H1 (cell line): ENCODE measurements at regions not wholly inside any gene's neighbourhood (a gene's known extent, or its start where the extent isn't known, plus 50 kb on each side); places are given as distances from the start of the nearest gene placed in this dataset.

Experiments used
- ASH2L ChIP-seq: fragments of 200-600, 300-600 bp; sonication (generic); IDR thresholded peaks from one replicate; pipeline ENCODE4 v1.7.1; 2017; ENCODE audit warnings: low read length
- BRCA1 ChIP-seq: IDR thresholded peaks from 2 replicates; pipeline ENCODE4 v1.6.1; 2012; ENCODE audit warnings: low read depth, low read length, improper control_type of control experiment
- KDM1A ChIP-seq: fragments of 200-600, 300-600 bp; sonication (generic); IDR thresholded peaks from 2 replicates; pipeline ENCODE4 v1.7.1; 2016; ENCODE audit warnings: mild to moderate bottlenecking, low read length, borderline replicate concordance
- NANOG ChIP-seq: IDR thresholded peaks from 2 replicates; pipeline ENCODE4 v1.6.1; 2011; ENCODE audit warnings: low read length, low read depth, mild to moderate bottlenecking, inconsistent platforms; ENCODE audit not compliant: insufficient read depth, poor library complexity, severe bottlenecking
- POLR2AphosphoS5 ChIP-seq: IDR thresholded peaks from 2 replicates; pipeline ENCODE4 v1.6.1; 2011; ENCODE audit warnings: low read depth, low read length
- RAD21 ChIP-seq, 2 experiments: IDR thresholded peaks in 1 of 2; conservative IDR thresholded peaks in 1 of 2; 2 replicates each; pipeline ENCODE4 v1.6.1; 2011; ENCODE audit warnings: low read depth in 2 of 2, low read length in 2 of 2, improper control_type of control experiment in 1 of 2, inconsistent platforms in 1 of 2, mild to moderate bottlenecking in 1 of 2, moderate library complexity in 1 of 2
- SIN3A ChIP-seq, 2 experiments: IDR thresholded peaks in 1 of 2; conservative IDR thresholded peaks in 1 of 2; 2 replicates each; pipeline ENCODE4 v1.6.1; 2011 to 2012; ENCODE audit warnings: low read length in 2 of 2, improper control_type of control experiment in 1 of 2, low read depth in 1 of 2, mild to moderate bottlenecking in 1 of 2
- TF ChIP-seq, protein P1 (sequence below): fragments of 300-600 bp; sonication (generic); IDR thresholded peaks from 2 replicates; pipeline ENCODE4 v1.7.1; 2012; ENCODE audit warnings: low read length, moderate library complexity, mild to moderate bottlenecking, inconsistent platforms; ENCODE audit not compliant: insufficient replicate concordance
- TF ChIP-seq, protein P2 (sequence below): IDR thresholded peaks from 2 replicates; pipeline ENCODE4 v1.6.1; 2012; ENCODE audit warnings: inconsistent platforms

DNA sequence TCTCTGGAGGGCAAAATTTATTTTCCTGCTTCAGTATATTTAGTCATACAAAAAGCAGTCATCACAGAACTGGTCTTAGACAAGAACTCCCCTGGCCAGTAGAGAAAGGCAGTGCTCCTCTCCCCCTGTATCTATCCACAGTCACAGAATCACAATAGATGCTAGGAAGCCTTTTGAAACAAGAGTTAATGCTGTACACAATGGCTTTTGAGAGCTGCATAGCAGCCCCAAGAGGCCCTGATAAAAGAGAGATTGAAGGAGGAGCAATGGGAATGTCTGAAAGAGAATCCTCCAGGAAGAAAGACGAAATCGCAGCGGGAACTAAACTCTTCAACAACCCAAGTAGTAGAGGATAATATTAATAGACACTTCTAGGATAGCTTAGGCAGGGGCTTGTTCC is 330.2 kb downstream of the RBM43 start (continued):
- TF ChIP-seq, protein P1, sequence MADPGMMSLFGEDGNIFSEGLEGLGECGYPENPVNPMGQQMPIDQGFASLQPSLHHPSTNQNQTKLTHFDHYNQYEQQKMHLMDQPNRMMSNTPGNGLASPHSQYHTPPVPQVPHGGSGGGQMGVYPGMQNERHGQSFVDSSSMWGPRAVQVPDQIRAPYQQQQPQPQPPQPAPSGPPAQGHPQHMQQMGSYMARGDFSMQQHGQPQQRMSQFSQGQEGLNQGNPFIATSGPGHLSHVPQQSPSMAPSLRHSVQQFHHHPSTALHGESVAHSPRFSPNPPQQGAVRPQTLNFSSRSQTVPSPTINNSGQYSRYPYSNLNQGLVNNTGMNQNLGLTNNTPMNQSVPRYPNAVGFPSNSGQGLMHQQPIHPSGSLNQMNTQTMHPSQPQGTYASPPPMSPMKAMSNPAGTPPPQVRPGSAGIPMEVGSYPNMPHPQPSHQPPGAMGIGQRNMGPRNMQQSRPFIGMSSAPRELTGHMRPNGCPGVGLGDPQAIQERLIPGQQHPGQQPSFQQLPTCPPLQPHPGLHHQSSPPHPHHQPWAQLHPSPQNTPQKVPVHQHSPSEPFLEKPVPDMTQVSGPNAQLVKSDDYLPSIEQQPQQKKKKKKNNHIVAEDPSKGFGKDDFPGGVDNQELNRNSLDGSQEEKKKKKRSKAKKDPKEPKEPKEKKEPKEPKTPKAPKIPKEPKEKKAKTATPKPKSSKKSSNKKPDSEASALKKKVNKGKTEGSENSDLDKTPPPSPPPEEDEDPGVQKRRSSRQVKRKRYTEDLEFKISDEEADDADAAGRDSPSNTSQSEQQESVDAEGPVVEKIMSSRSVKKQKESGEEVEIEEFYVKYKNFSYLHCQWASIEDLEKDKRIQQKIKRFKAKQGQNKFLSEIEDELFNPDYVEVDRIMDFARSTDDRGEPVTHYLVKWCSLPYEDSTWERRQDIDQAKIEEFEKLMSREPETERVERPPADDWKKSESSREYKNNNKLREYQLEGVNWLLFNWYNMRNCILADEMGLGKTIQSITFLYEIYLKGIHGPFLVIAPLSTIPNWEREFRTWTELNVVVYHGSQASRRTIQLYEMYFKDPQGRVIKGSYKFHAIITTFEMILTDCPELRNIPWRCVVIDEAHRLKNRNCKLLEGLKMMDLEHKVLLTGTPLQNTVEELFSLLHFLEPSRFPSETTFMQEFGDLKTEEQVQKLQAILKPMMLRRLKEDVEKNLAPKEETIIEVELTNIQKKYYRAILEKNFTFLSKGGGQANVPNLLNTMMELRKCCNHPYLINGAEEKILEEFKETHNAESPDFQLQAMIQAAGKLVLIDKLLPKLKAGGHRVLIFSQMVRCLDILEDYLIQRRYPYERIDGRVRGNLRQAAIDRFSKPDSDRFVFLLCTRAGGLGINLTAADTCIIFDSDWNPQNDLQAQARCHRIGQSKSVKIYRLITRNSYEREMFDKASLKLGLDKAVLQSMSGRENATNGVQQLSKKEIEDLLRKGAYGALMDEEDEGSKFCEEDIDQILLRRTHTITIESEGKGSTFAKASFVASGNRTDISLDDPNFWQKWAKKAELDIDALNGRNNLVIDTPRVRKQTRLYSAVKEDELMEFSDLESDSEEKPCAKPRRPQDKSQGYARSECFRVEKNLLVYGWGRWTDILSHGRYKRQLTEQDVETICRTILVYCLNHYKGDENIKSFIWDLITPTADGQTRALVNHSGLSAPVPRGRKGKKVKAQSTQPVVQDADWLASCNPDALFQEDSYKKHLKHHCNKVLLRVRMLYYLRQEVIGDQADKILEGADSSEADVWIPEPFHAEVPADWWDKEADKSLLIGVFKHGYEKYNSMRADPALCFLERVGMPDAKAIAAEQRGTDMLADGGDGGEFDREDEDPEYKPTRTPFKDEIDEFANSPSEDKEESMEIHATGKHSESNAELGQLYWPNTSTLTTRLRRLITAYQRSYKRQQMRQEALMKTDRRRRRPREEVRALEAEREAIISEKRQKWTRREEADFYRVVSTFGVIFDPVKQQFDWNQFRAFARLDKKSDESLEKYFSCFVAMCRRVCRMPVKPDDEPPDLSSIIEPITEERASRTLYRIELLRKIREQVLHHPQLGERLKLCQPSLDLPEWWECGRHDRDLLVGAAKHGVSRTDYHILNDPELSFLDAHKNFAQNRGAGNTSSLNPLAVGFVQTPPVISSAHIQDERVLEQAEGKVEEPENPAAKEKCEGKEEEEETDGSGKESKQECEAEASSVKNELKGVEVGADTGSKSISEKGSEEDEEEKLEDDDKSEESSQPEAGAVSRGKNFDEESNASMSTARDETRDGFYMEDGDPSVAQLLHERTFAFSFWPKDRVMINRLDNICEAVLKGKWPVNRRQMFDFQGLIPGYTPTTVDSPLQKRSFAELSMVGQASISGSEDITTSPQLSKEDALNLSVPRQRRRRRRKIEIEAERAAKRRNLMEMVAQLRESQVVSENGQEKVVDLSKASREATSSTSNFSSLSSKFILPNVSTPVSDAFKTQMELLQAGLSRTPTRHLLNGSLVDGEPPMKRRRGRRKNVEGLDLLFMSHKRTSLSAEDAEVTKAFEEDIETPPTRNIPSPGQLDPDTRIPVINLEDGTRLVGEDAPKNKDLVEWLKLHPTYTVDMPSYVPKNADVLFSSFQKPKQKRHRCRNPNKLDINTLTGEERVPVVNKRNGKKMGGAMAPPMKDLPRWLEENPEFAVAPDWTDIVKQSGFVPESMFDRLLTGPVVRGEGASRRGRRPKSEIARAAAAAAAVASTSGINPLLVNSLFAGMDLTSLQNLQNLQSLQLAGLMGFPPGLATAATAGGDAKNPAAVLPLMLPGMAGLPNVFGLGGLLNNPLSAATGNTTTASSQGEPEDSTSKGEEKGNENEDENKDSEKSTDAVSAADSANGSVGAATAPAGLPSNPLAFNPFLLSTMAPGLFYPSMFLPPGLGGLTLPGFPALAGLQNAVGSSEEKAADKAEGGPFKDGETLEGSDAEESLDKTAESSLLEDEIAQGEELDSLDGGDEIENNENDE, result no peak
- TF ChIP-seq SIN3A (conservative IDR thresholded peaks at IDR 0.05 in 1 of 2, IDR thresholded peaks at IDR 0.05 in 1 of 2; ENCODE audit: low read depth in 1 of 2, low read length in 2 of 2) (no peak), POLR2AphosphoS5 (no peak), KDM1A (no peak), ASH2L (no peak), BRCA1 (no peak), RAD21 (IDR thresholded peaks at IDR 0.05 in 1 of 2, conservative IDR thresholded peaks at IDR 0.05 in 1 of 2; ENCODE audit: low read depth in 2 of 2, low read length in 2 of 2) (no peak), NANOG (no peak)
- TF ChIP-seq, protein P2, sequence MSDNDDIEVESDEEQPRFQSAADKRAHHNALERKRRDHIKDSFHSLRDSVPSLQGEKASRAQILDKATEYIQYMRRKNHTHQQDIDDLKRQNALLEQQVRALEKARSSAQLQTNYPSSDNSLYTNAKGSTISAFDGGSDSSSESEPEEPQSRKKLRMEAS, result no peak
